ENCODE measurements at regions not wholly inside any gene's neighbourhood (a gene's known extent, or its start where the extent isn't known, plus 50 kb on each side); places are given as distances from the start of the nearest gene placed in this dataset.

- TF ChIP-seq CTCF (conservative IDR thresholded peaks at IDR 0.05; ENCODE audit: low read depth, low read length) (no peak), EZH2 (IDR thresholded peaks at IDR 0.05; ENCODE audit: borderline replicate concordance, low read depth, low read length, poor library complexity, severe bottlenecking) (no peak)
Observed at GRCh38 chr5:145124806-145125205, 710.3 kb downstream of the PRELID2 start.

Data from A673 (cell line).